Sigmoid colon (tissue), 4 donors: ENCODE measurements at regions not wholly inside any gene's neighbourhood (a gene's known extent, or its start where the extent isn't known, plus 50 kb on each side); places are given as distances from the start of the nearest gene placed in this dataset.

Source experiments
- POLR2A ChIP-seq, 2 donors: fragments of 450-650 bp; IDR thresholded peaks; one replicate each; pipeline ENCODE4 v1.6.1; 2016; ENCODE audit warnings: antibody characterized with exemption in 2 of 2, mild to moderate bottlenecking in 2 of 2, moderate library complexity in 2 of 2
- POLR2AphosphoS5 ChIP-seq, 4 donors: sonication (generic); formaldehyde crosslinking; IDR thresholded peaks; one replicate each; pipeline ENCODE4 v1.6.1; 2017; ENCODE audit warnings: antibody characterized with exemption in 4 of 4
- TF ChIP-seq, protein P1 (sequence below), 4 experiments: fragments of 450-650 bp in 3 of 4; fragments of 200-600 bp in 1 of 4; IDR thresholded peaks; one replicate each; pipeline ENCODE4 v1.5.1; 2016 to 2019; ENCODE audit warnings: antibody characterized with exemption in 4 of 4, mild to moderate bottlenecking in 3 of 4, moderate library complexity in 2 of 4

DNA sequence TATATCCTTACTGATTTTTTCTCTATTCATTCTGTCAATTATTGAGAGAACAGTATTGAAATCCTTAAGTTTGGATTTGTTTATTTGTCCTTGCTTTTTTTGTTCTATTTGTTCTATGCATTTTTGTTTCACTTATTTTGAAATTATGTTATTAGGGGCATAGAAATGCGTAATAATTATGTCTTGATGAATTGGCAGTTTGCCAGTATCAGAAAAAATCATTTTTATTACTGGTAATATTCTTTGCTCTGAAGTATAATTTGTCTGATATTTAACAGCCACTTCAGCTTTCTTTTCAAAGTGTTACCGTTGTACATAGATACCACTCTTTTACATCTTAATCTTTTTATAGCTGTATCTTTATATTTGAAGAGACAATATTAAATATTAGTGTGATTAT is 2090.9 kb upstream of the WWC1 start:
- TF ChIP-seq, protein P1, sequence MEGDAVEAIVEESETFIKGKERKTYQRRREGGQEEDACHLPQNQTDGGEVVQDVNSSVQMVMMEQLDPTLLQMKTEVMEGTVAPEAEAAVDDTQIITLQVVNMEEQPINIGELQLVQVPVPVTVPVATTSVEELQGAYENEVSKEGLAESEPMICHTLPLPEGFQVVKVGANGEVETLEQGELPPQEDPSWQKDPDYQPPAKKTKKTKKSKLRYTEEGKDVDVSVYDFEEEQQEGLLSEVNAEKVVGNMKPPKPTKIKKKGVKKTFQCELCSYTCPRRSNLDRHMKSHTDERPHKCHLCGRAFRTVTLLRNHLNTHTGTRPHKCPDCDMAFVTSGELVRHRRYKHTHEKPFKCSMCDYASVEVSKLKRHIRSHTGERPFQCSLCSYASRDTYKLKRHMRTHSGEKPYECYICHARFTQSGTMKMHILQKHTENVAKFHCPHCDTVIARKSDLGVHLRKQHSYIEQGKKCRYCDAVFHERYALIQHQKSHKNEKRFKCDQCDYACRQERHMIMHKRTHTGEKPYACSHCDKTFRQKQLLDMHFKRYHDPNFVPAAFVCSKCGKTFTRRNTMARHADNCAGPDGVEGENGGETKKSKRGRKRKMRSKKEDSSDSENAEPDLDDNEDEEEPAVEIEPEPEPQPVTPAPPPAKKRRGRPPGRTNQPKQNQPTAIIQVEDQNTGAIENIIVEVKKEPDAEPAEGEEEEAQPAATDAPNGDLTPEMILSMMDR (IDR thresholded peaks at IDR 0.05) = no peak
- TF ChIP-seq POLR2AphosphoS5 (IDR thresholded peaks at IDR 0.05) = no peak
- TF ChIP-seq POLR2A (IDR thresholded peaks at IDR 0.05) = no peak
